NT2/D1 (cell line): ENCODE measurements at regions not wholly inside any gene's neighbourhood (a gene's known extent, or its start where the extent isn't known, plus 50 kb on each side); places are given as distances from the start of the nearest gene placed in this dataset.

ENCODE experiments used
- SUZ12 ChIP-seq: IDR thresholded peaks from 2 replicates; pipeline ENCODE4 v1.6.1; 2011; ENCODE audit not compliant: insufficient read length, insufficient read depth; ENCODE audit errors: extremely low read depth
- YY1 ChIP-seq: IDR thresholded peaks from 2 replicates; pipeline ENCODE4 v1.6.1; 2011; ENCODE audit not compliant: insufficient read length, insufficient read depth
- ZNF274 ChIP-seq: IDR thresholded peaks from 2 replicates; pipeline ENCODE4 v1.6.1; 2011; ENCODE audit warnings: mild to moderate bottlenecking, low read depth, low read length

DNA sequence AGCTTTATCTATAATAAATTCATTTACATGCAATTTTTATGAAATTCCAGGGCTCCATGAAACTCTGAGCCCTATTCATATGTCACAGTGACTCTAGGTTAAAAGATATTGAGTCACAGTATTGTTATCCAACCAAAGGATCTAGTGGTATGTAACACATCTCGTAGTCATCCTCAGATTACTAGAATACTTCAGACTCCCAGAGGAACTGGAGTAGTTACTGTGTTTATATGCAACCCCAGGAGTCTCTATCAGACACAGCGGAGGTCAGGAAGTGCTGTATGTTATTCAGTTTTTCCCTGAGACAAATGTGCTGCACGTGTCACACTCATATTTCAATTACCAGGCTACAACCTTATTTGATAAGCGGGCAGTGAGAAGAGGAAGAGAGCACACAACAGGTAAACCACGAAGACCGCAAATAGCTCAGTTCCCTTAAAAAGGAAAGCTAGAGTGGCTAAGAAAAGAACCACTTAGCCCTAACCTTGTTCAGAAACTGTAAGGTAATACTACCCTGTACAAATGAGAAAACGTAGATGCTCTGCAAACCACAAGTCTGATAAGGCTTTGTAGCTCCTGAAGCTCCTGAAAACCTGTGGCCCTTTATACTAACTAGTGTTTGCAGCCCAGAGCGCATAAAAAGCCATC, 114.0 kb upstream of the CNTNAP2 start:
- TF ChIP-seq ZNF274 (no peak), YY1 (no peak), SUZ12 (no peak)
